ENCODE measurements at regions not wholly inside any gene's neighbourhood (a gene's known extent, or its start where the extent isn't known, plus 50 kb on each side); places are given as distances from the start of the nearest gene placed in this dataset.

- no peaks in the 10 kb centered on the region for H3K36me3 ChIP-seq (replicated peaks in 1 of 2; ENCODE audit: control insufficient read depth in 1 of 2, insufficient read depth in 2 of 2, low read length in 2 of 2)
- H3K4me3 ChIP-seq (replicated peaks in 1 of 3; ENCODE audit: low read depth in 2 of 3, low read length in 3 of 3) = no peak overlapping the region
- no peak for DNase-seq
- peaks cover 0 to 2% (median 1%) of the 10 kb centered on the region in 3 donors for H3K27me3 Mint-ChIP-seq (ENCODE audit: low read depth in 3 of 3)
- no peak overlapping the region for H2AFZ ChIP-seq (ENCODE audit: insufficient read depth, low read depth, low read length, poor library complexity, severe bottlenecking)
- no peaks in the 10 kb centered on the region for H3K4me1 ChIP-seq (ENCODE audit: control insufficient read depth in 1 of 2, insufficient read depth in 2 of 2, low read length in 2 of 2)
- H3K27ac ChIP-seq (ENCODE audit: low read depth in 1 of 2, low read length in 2 of 2) = no peak overlapping the region
- no peaks in the 10 kb centered on the region for H3K79me2 ChIP-seq (ENCODE audit: insufficient read depth, low read length)
- H3K4me1 Mint-ChIP-seq = no peaks in the 10 kb centered on the region
- intact Hi-C loops (cut with micrococcal nuclease) = no loop called here
- peaks cover 2 to 14% (median 8%) of the 10 kb centered on the region in 7 donors for H3K9me3 Mint-ChIP-seq
- no peaks in the 10 kb centered on the region for H3K27me3 ChIP-seq (ENCODE audit: control insufficient read depth in 2 of 2, insufficient read depth in 2 of 2, low read length in 2 of 2)
- H3K4me3 Mint-ChIP-seq = no peak overlapping the region
- TF ChIP-seq CTCF (IDR thresholded peaks at IDR 0.05) = no peak
- H3K27ac Mint-ChIP-seq = no peak overlapping the region
- no peak overlapping the region for H3K9ac ChIP-seq (ENCODE audit: insufficient read depth, low read length, poor library complexity, severe bottlenecking)
- WGBS (ENCODE audit: insufficient coverage) = no CpG with 5 or more reads among the region's 4 CpGs
- no peaks in the 10 kb centered on the region for H3K36me3 Mint-ChIP-seq
- H4K20me1 ChIP-seq (ENCODE audit: insufficient read depth, low read length) = no peaks in the 10 kb centered on the region
- H3K4me2 ChIP-seq (replicated peaks; ENCODE audit: extremely low read depth, low read length, poor library complexity, severe bottlenecking) = no peak overlapping the region
- peaks cover 11 to 14% of the 10 kb centered on the region in 2 donors for H3K9me3 ChIP-seq (replicated peaks in 1 of 2; ENCODE audit: control insufficient read depth in 1 of 2, insufficient read depth in 1 of 2, low read length in 2 of 2)
These were observed 532.4 kb downstream of the ZNF804A start for GRCh38 chr2:185130685-185131084.

- peaks cover 11 to 14% of the 10 kb centered on the region in 2 donors for H3K9me3 ChIP-seq (replicated peaks in 1 of 2; ENCODE audit: control insufficient read depth in 1 of 2, insufficient read depth in 1 of 2, low read length in 2 of 2)
- H2AFZ ChIP-seq (ENCODE audit: insufficient read depth, low read depth, low read length, poor library complexity, severe bottlenecking) = no peak overlapping the region
- H3K4me3 Mint-ChIP-seq = no peak overlapping the region
- WGBS (ENCODE audit: insufficient coverage) = 96% methylated on average over 32 of the region's 39 CpGs
- H3K27me3 Mint-ChIP-seq (ENCODE audit: low read depth in 3 of 3) = peaks cover 0 to 1% (median 0%) of the 10 kb centered on the region in 3 donors
- intact Hi-C loops (cut with micrococcal nuclease) = no loop called here
- no peak overlapping the region for H3K27ac Mint-ChIP-seq
- no peaks in the 10 kb centered on the region for H3K4me1 Mint-ChIP-seq
- H3K27ac ChIP-seq (ENCODE audit: low read depth in 1 of 2, low read length in 2 of 2) = no peak overlapping the region
- H4K20me1 ChIP-seq (ENCODE audit: insufficient read depth, low read length) = no peaks in the 10 kb centered on the region
- H3K9ac ChIP-seq (ENCODE audit: insufficient read depth, low read length, poor library complexity, severe bottlenecking) = no peak overlapping the region
- no peaks in the 10 kb centered on the region for H3K36me3 ChIP-seq (replicated peaks in 1 of 2; ENCODE audit: control insufficient read depth in 1 of 2, insufficient read depth in 2 of 2, low read length in 2 of 2)
- H3K36me3 Mint-ChIP-seq = no peaks in the 10 kb centered on the region
- no peak for DNase-seq
- no peaks in the 10 kb centered on the region for H3K27me3 ChIP-seq (ENCODE audit: control insufficient read depth in 2 of 2, insufficient read depth in 2 of 2, low read length in 2 of 2)
- H3K9me3 Mint-ChIP-seq = peaks cover 6 to 14% (median 10%) of the 10 kb centered on the region in 7 donors
- H3K4me3 ChIP-seq (replicated peaks in 1 of 3; ENCODE audit: low read depth in 2 of 3, low read length in 3 of 3) = no peak overlapping the region
- H3K4me1 ChIP-seq (ENCODE audit: control insufficient read depth in 1 of 2, insufficient read depth in 2 of 2, low read length in 2 of 2) = no peaks in the 10 kb centered on the region
- no peak overlapping the region for H3K4me2 ChIP-seq (replicated peaks; ENCODE audit: extremely low read depth, low read length, poor library complexity, severe bottlenecking)
- TF ChIP-seq CTCF (IDR thresholded peaks at IDR 0.05) = no peak
- no peaks in the 10 kb centered on the region for H3K79me2 ChIP-seq (ENCODE audit: insufficient read depth, low read length)
These were observed 534.2 kb downstream of the ZNF804A start for GRCh38 chr2:185132501-185133041.
